ENCODE measurements at regions not wholly inside any gene's neighbourhood (a gene's known extent, or its start where the extent isn't known, plus 50 kb on each side); places are given as distances from the start of the nearest gene placed in this dataset.

GRCh38 chr6:164345327-164345726 lies 930.8 kb downstream of the QKI start:
- no peak for TF ChIP-seq SP1 (IDR thresholded peaks at IDR 0.05)
- TF ChIP-seq TARDBP (IDR thresholded peaks at IDR 0.05), result no peak
- no peak for TF ChIP-seq FOXK2 (IDR thresholded peaks at IDR 0.05)
- no peak for TF ChIP-seq ZNF384 (IDR thresholded peaks at IDR 0.05)
- no peak for TF ChIP-seq SUZ12 (IDR thresholded peaks at IDR 0.05)

Measured in HEK293T (cell line).